ENCODE measurements at regions not wholly inside any gene's neighbourhood (a gene's known extent, or its start where the extent isn't known, plus 50 kb on each side); places are given as distances from the start of the nearest gene placed in this dataset.
A peak's percentile ranks its signal among the peaks of the same experiment; 100 is the strongest.

- Mint-ChIP-seq H3K27me3 (ENCODE audit: low read depth in 3 of 3) (peaks cover 1 to 6% (median 3%) of the 10 kb centered on the region in 3 donors), H3K9me3 (peaks cover 0 to 2% (median 0%) of the 10 kb centered on the region in 7 donors), H3K36me3 (peaks cover 13 to 14% of the 10 kb centered on the region in 2 donors), H3K4me3 (no peak overlapping the region), H3K4me1 (peaks cover 6% of the 10 kb centered on the region), H3K27ac (no peak overlapping the region)
- no peak overlapping the region for H3K4me3 ChIP-seq (replicated peaks in 1 of 3; ENCODE audit: low read depth in 2 of 3, low read length in 3 of 3)
- DNase-seq, result peak in 1 of 3 donors; percentile 1
- H3K4me2 ChIP-seq (replicated peaks; ENCODE audit: extremely low read depth, low read length, poor library complexity, severe bottlenecking), result no peak overlapping the region
- peaks cover 0 to 5% of the 10 kb centered on the region in 2 donors for H3K4me1 ChIP-seq (ENCODE audit: control insufficient read depth in 1 of 2, insufficient read depth in 2 of 2, low read length in 2 of 2)
- H3K36me3 ChIP-seq (replicated peaks in 1 of 2; ENCODE audit: control insufficient read depth in 1 of 2, insufficient read depth in 2 of 2, low read length in 2 of 2), result peaks cover 0 to 8% of the 10 kb centered on the region in 2 donors
- no peaks in the 10 kb centered on the region for H3K79me2 ChIP-seq (ENCODE audit: insufficient read depth, low read length)
- 94% methylated on average over 22 of the region's 25 CpGs for WGBS (ENCODE audit: insufficient coverage)
- intact Hi-C loops (cut with micrococcal nuclease), result no loop called here
- no peaks in the 10 kb centered on the region for H3K9me3 ChIP-seq (replicated peaks in 1 of 2; ENCODE audit: control insufficient read depth in 1 of 2, insufficient read depth in 1 of 2, low read length in 2 of 2)
- H3K27ac ChIP-seq (ENCODE audit: low read depth in 1 of 2, low read length in 2 of 2), result no peak overlapping the region
- no peaks in the 10 kb centered on the region for H4K20me1 ChIP-seq (ENCODE audit: insufficient read depth, low read length)
- no peak overlapping the region for H3K9ac ChIP-seq (ENCODE audit: insufficient read depth, low read length, poor library complexity, severe bottlenecking)
- no peak for TF ChIP-seq CTCF (IDR thresholded peaks at IDR 0.05)
- H3K27me3 ChIP-seq (ENCODE audit: control insufficient read depth in 2 of 2, insufficient read depth in 2 of 2, low read length in 2 of 2), result no peaks in the 10 kb centered on the region
- no peak overlapping the region for H2AFZ ChIP-seq (ENCODE audit: insufficient read depth, low read depth, low read length, poor library complexity, severe bottlenecking)
Measured at GRCh38 chr14:101112351-101113107, 209.0 kb upstream of the RTL1 start.

- Mint-ChIP-seq H3K4me1 (peaks cover 12% of the 10 kb centered on the region), H3K9me3 (peaks cover 0 to 2% (median 0%) of the 10 kb centered on the region in 7 donors), H3K4me3 (no peak overlapping the region), H3K27ac (no peak overlapping the region), H3K27me3 (ENCODE audit: low read depth in 3 of 3) (peaks cover 1 to 6% (median 3%) of the 10 kb centered on the region in 3 donors), H3K36me3 (peaks cover 19% of the 10 kb centered on the region in 2 donors)
- no peaks in the 10 kb centered on the region for H3K79me2 ChIP-seq (ENCODE audit: insufficient read depth, low read length)
- TF ChIP-seq CTCF (IDR thresholded peaks at IDR 0.05), result no peak
- no peak overlapping the region for H3K9ac ChIP-seq (ENCODE audit: insufficient read depth, low read length, poor library complexity, severe bottlenecking)
- peaks cover 0 to 8% of the 10 kb centered on the region in 2 donors for H3K36me3 ChIP-seq (replicated peaks in 1 of 2; ENCODE audit: control insufficient read depth in 1 of 2, insufficient read depth in 2 of 2, low read length in 2 of 2)
- H3K27ac ChIP-seq (ENCODE audit: low read depth in 1 of 2, low read length in 2 of 2), result no peak overlapping the region
- no peak overlapping the region for H3K4me3 ChIP-seq (replicated peaks in 1 of 3; ENCODE audit: low read depth in 2 of 3, low read length in 3 of 3)
- H3K4me2 ChIP-seq (replicated peaks; ENCODE audit: extremely low read depth, low read length, poor library complexity, severe bottlenecking), result no peak overlapping the region
- peak in 1 of 3 donors; percentile 1 for DNase-seq
- H4K20me1 ChIP-seq (ENCODE audit: insufficient read depth, low read length), result no peaks in the 10 kb centered on the region
- H3K4me1 ChIP-seq (ENCODE audit: control insufficient read depth in 1 of 2, insufficient read depth in 2 of 2, low read length in 2 of 2), result peaks cover 0 to 5% of the 10 kb centered on the region in 2 donors
- intact Hi-C loops (cut with micrococcal nuclease), result no loop called here
- no peaks in the 10 kb centered on the region for H3K27me3 ChIP-seq (ENCODE audit: control insufficient read depth in 2 of 2, insufficient read depth in 2 of 2, low read length in 2 of 2)
- H3K9me3 ChIP-seq (replicated peaks in 1 of 2; ENCODE audit: control insufficient read depth in 1 of 2, insufficient read depth in 1 of 2, low read length in 2 of 2), result no peaks in the 10 kb centered on the region
- no peak overlapping the region for H2AFZ ChIP-seq (ENCODE audit: insufficient read depth, low read depth, low read length, poor library complexity, severe bottlenecking)
- 100% methylated on average over 4 of the region's 9 CpGs for WGBS (ENCODE audit: insufficient coverage)
Measured at GRCh38 chr14:101113108-101113612, 209.6 kb upstream of the RTL1 start.

All from CD14-positive monocyte (primary cell).